ENCODE measurements at regions not wholly inside any gene's neighbourhood (a gene's known extent, or its start where the extent isn't known, plus 50 kb on each side); places are given as distances from the start of the nearest gene placed in this dataset.

DNA sequence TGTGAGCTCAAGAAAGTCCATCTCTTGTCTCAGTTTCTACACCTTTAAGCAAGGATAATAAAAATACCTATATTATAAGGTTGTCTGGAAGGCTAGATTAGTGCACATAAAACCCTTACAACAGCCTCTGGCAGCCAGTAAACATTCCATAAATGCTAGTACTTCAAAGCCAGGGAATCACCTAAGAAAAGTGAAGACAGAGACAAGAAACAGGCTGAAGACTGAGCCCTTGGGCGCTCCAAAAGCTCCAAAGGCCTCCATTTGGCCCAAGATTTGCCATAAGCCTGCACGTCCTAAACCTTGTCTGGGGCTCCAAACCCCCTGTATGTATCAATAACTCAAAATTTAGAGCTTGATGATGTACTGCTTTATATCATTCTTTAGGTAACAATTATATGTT is 52.2 kb upstream of the AKIP1 start:
- H3K4me1 ChIP-seq = peaks cover 4 to 21% (median 5%) of the 10 kb centered on the region in 3 donors
- H3K4me3 ChIP-seq = no peak overlapping the region
- intact Hi-C loops (cut with DNase I) = no loop called here
- H3K27me3 ChIP-seq = no peaks in the 10 kb centered on the region
- H3K27ac ChIP-seq = no peak overlapping the region
- no peak for TF ChIP-seq POLR2A (IDR thresholded peaks at IDR 0.05)
- TF ChIP-seq, protein P1, sequence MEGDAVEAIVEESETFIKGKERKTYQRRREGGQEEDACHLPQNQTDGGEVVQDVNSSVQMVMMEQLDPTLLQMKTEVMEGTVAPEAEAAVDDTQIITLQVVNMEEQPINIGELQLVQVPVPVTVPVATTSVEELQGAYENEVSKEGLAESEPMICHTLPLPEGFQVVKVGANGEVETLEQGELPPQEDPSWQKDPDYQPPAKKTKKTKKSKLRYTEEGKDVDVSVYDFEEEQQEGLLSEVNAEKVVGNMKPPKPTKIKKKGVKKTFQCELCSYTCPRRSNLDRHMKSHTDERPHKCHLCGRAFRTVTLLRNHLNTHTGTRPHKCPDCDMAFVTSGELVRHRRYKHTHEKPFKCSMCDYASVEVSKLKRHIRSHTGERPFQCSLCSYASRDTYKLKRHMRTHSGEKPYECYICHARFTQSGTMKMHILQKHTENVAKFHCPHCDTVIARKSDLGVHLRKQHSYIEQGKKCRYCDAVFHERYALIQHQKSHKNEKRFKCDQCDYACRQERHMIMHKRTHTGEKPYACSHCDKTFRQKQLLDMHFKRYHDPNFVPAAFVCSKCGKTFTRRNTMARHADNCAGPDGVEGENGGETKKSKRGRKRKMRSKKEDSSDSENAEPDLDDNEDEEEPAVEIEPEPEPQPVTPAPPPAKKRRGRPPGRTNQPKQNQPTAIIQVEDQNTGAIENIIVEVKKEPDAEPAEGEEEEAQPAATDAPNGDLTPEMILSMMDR (IDR thresholded peaks at IDR 0.05) = no peak
- no peaks in the 10 kb centered on the region for H3K9me3 ChIP-seq
- DNase-seq = no peak
- 51 to 80% methylated on average over 2 of the region's 2 CpGs for WGBS, 2 donors
- H3K36me3 ChIP-seq = no peaks in the 10 kb centered on the region

Small RNAs in the stretch of these regions (small RNA-seq; reads per million reads assigned to genes)
- gene RNA5SP330 = 0 to 0.15 (median 0) reads per million in 4 donors
